A673 (cell line): ENCODE measurements at regions not wholly inside any gene's neighbourhood (a gene's known extent, or its start where the extent isn't known, plus 50 kb on each side); places are given as distances from the start of the nearest gene placed in this dataset.

Source experiments
- BruUV-seq: library from RNA; stranded (reverse); fragments of 400-500 nt; replicated peaks from 2 replicates; lab custom pipeline; 2021; lab: Mats Ljungman, UMichigan
- CTCF ChIA-PET: fragments of 300-600 bp; sonication (Branson Sonifier 250); formaldehyde crosslinking; loops from one replicate; lab custom pipeline; 2022; ENCODE audit warnings: antibody characterized with exemption; lab: Charles Lee
- POLR2A ChIA-PET: fragments of 300-600 bp; sonication (Branson Sonifier 250); formaldehyde crosslinking; loops from one replicate; lab custom pipeline; 2022; ENCODE audit warnings: antibody characterized with exemption; ENCODE audit not compliant: low non-redundant PET; lab: Charles Lee
- DNase-seq: peaks from one replicate; pipeline ENCODE4 v3.0.0-alpha.2; 2015; ENCODE audit warnings: low spot score
- H3K27ac ChIP-seq: fragments of 200-600 bp; sonication (generic); 2 replicates; pipeline ENCODE4 v1.5.1; 2016; ENCODE audit warnings: mixed run types, low read depth, mild to moderate bottlenecking, mixed read lengths, antibody characterized with exemption, low read length; ENCODE audit not compliant: poor library complexity, severe bottlenecking
- H3K27me3 ChIP-seq: fragments of 200-600 bp; sonication (generic); replicated peaks from 2 replicates; pipeline ENCODE4 v1.6.1; 2017; ENCODE audit warnings: mixed run types, low read depth, mild to moderate bottlenecking, mixed read lengths, antibody characterized with exemption, low read length; ENCODE audit not compliant: insufficient read depth, poor library complexity
- H3K36me3 ChIP-seq: fragments of 200-600 bp; sonication (generic); 2 replicates; pipeline ENCODE4 v1.6.1; 2016; ENCODE audit warnings: mixed run types, mild to moderate bottlenecking, mixed read lengths, antibody characterized with exemption, low read length; ENCODE audit not compliant: insufficient read depth, poor library complexity, severe bottlenecking
- H3K4me1 ChIP-seq: fragments of 200-600 bp; sonication (generic); 2 replicates; pipeline ENCODE4 v1.6.1; 2017; ENCODE audit warnings: mixed run types, mild to moderate bottlenecking, mixed read lengths, antibody characterized with exemption, low read length; ENCODE audit not compliant: insufficient read depth, poor library complexity, severe bottlenecking
- H3K4me3 ChIP-seq: fragments of 200-600 bp; sonication (generic); 2 replicates; pipeline ENCODE4 v1.5.1; 2016; ENCODE audit warnings: low read depth, mixed run types, mild to moderate bottlenecking, mixed read lengths, low read length; ENCODE audit not compliant: poor library complexity, severe bottlenecking
- H3K9me3 ChIP-seq: fragments of 200-600 bp; sonication (generic); 2 replicates; pipeline ENCODE4 v1.6.1; 2016; ENCODE audit warnings: mixed run types, low read depth, mild to moderate bottlenecking, mixed read lengths, antibody characterized with exemption, low read length; ENCODE audit not compliant: poor library complexity, severe bottlenecking
- CTCF ChIP-seq: fragments of 300-800, 200-600 bp; sonication (generic); conservative IDR thresholded peaks from 2 replicates; pipeline ENCODE4 v1.5.1; 2017; ENCODE audit warnings: low read depth, mild to moderate bottlenecking, antibody characterized with exemption, low read length, moderate library complexity, mixed read lengths
- EZH2 ChIP-seq: fragments of 200-600 bp; sonication (generic); IDR thresholded peaks from 2 replicates; pipeline ENCODE4 v1.6.1; 2017; ENCODE audit warnings: borderline replicate concordance, low read depth, mild to moderate bottlenecking, mixed read lengths, antibody characterized with exemption, low read length; ENCODE audit not compliant: poor library complexity, severe bottlenecking
- intact Hi-C: fragments of 100-400 bp; cut with micrococcal nuclease; formaldehyde crosslinking; loops from one replicate; pipeline ENCODE4 v1.10.0; 2022; ENCODE audit not compliant: unreplicated experiment

- intact Hi-C loops, result no loop called here
- Histone ChIP-seq H3K4me1 (no peaks in the 10 kb centered on the region), H3K27ac (no peak overlapping the region), H3K4me3 (no peak overlapping the region), H3K27me3 (no peaks in the 10 kb centered on the region), H3K9me3 (no peaks in the 10 kb centered on the region), H3K36me3 (no peaks in the 10 kb centered on the region)
- BruUV-seq, result no TSS peak
- TF ChIP-seq EZH2, result no peak
- DNase-seq, result no peak
- ChIA-PET CTCF (no interaction called here), POLR2A (no interaction called here)
Observed at GRCh38 chr1:30008372-30008997, 714.9 kb downstream of the MATN1 start.

GRCh38 chr1:30005972-30006619 is 717.3 kb downstream of the MATN1 start:
- intact Hi-C loops, result no loop called here

GRCh38 chr1:30001732-30002039 is 721.7 kb downstream of the MATN1 start:
- no peak overlapping the region for H3K27ac ChIP-seq
- TF ChIP-seq EZH2 (no peak), CTCF (no peak)
- H3K27me3 ChIP-seq, result no peaks in the 10 kb centered on the region
- CTCF ChIA-PET, result no interaction called here
- H3K4me1 ChIP-seq, result no peaks in the 10 kb centered on the region
- DNase-seq, result no peak
- POLR2A ChIA-PET, result no interaction called here
- intact Hi-C loops, result no loop called here
- no peaks in the 10 kb centered on the region for H3K9me3 ChIP-seq
- BruUV-seq, result no TSS peak
- no peak overlapping the region for H3K4me3 ChIP-seq
- no peaks in the 10 kb centered on the region for H3K36me3 ChIP-seq

More at GRCh38 chr1:30005972-30006619, 717.3 kb downstream of the MATN1 start:
- no peak overlapping the region for H3K27ac ChIP-seq
- ChIA-PET CTCF (no interaction called here), POLR2A (no interaction called here)
- H3K36me3 ChIP-seq, result no peaks in the 10 kb centered on the region
- no TSS peak for BruUV-seq
- no peaks in the 10 kb centered on the region for H3K9me3 ChIP-seq
- DNase-seq, result no peak
- H3K4me3 ChIP-seq, result no peak overlapping the region
- no peaks in the 10 kb centered on the region for H3K27me3 ChIP-seq
- TF ChIP-seq CTCF, result no peak
- no peak for TF ChIP-seq EZH2
- no peaks in the 10 kb centered on the region for H3K4me1 ChIP-seq
